H9 (cell line): ENCODE measurements at regions not wholly inside any gene's neighbourhood (a gene's known extent, or its start where the extent isn't known, plus 50 kb on each side); places are given as distances from the start of the nearest gene placed in this dataset.

Experiments
- DNase-seq: peaks from one replicate; pipeline ENCODE4 v3.0.0-alpha.2; 2017
- H2AFZ ChIP-seq: one replicate; pipeline ENCODE4 v1.6.1; 2013; ENCODE audit warnings: mild to moderate bottlenecking, low read length, control low read depth, moderate library complexity
- H2AK5ac ChIP-seq: 2 replicates; pipeline ENCODE4 v1.6.1; 2013; ENCODE audit warnings: low read length, control low read depth, mixed read lengths; ENCODE audit not compliant: insufficient read length
- H2BK120ac ChIP-seq: one replicate; pipeline ENCODE4 v1.6.1; 2013; ENCODE audit warnings: low read depth, mild to moderate bottlenecking, low read length, control low read depth, inconsistent platforms; ENCODE audit not compliant: poor library complexity, severe bottlenecking
- H2BK12ac ChIP-seq: 2 replicates; pipeline ENCODE4 v1.6.1; 2013; ENCODE audit warnings: low read length, control low read depth, mixed read lengths, low read depth; ENCODE audit not compliant: insufficient read length
- H2BK15ac ChIP-seq: 2 replicates; pipeline ENCODE4 v1.6.1; 2013; ENCODE audit warnings: low read depth, low read length, control low read depth
- H2BK20ac ChIP-seq: one replicate; pipeline ENCODE4 v1.6.1; 2013; ENCODE audit warnings: low read depth, mild to moderate bottlenecking, low read length, control low read depth, inconsistent platforms; ENCODE audit not compliant: poor library complexity, severe bottlenecking
- H2BK5ac ChIP-seq: 2 replicates; pipeline ENCODE4 v1.6.1; 2013; ENCODE audit warnings: low read length, control low read depth, mixed read lengths; ENCODE audit not compliant: insufficient read length
- H3K14ac ChIP-seq: 2 replicates; pipeline ENCODE4 v1.6.1; 2013; ENCODE audit warnings: low read length, control low read depth; ENCODE audit not compliant: insufficient read depth
- H3K18ac ChIP-seq: 2 replicates; pipeline ENCODE4 v1.6.1; 2013; ENCODE audit warnings: low read depth, mild to moderate bottlenecking, mixed read lengths, low read length, control low read depth; ENCODE audit not compliant: insufficient read length
- H3K23ac ChIP-seq: 2 replicates; pipeline ENCODE4 v1.6.1; 2013; ENCODE audit warnings: low read length, control low read depth, mixed read lengths, low read depth; ENCODE audit not compliant: insufficient read length
- H3K23me2 ChIP-seq: 2 replicates; pipeline ENCODE4 v1.6.1; 2013; ENCODE audit warnings: low read depth, mild to moderate bottlenecking, mixed read lengths, low read length, control low read depth; ENCODE audit not compliant: insufficient read length, poor library complexity, severe bottlenecking
- H3K27ac ChIP-seq: 2 replicates; pipeline ENCODE4 v1.5.1; 2013; ENCODE audit warnings: low read length, control low read depth, mixed read lengths, low read depth; ENCODE audit not compliant: insufficient read length
- H3K27me3 ChIP-seq: 2 replicates; pipeline ENCODE4 v1.6.1; 2013; ENCODE audit warnings: low read length, control low read depth, inconsistent platforms; ENCODE audit not compliant: insufficient read depth
- H3K4ac ChIP-seq: 2 replicates; pipeline ENCODE4 v1.6.1; 2013; ENCODE audit warnings: low read depth, mild to moderate bottlenecking, control low read depth, inconsistent platforms, low read length, moderate library complexity
- H3K4me1 ChIP-seq: 2 replicates; pipeline ENCODE4 v1.6.1; 2013; ENCODE audit warnings: low read length, control low read depth, inconsistent platforms; ENCODE audit not compliant: insufficient read depth
- H3K4me2 ChIP-seq: 2 replicates; pipeline ENCODE4 v1.6.1; 2013; ENCODE audit warnings: low read length, control low read depth, mixed read lengths; ENCODE audit not compliant: insufficient read length, insufficient read depth
- H3K56ac ChIP-seq: 2 replicates; pipeline ENCODE4 v1.6.1; 2013; ENCODE audit warnings: low read depth, mild to moderate bottlenecking, mixed read lengths, low read length, control low read depth; ENCODE audit not compliant: insufficient read length
- H3K79me1 ChIP-seq: 2 replicates; pipeline ENCODE4 v1.6.1; 2013; ENCODE audit warnings: low read depth, mild to moderate bottlenecking, moderate library complexity, low read length, control low read depth, inconsistent platforms; ENCODE audit not compliant: insufficient read depth, poor library complexity, severe bottlenecking
- H3K79me2 ChIP-seq: 2 replicates; pipeline ENCODE4 v1.6.1; 2013; ENCODE audit warnings: low read length, control low read depth, inconsistent platforms; ENCODE audit not compliant: insufficient read depth
- H3K9ac ChIP-seq: 2 replicates; pipeline ENCODE4 v1.6.1; 2013; ENCODE audit warnings: low read length, control low read depth, mixed read lengths; ENCODE audit not compliant: insufficient read length; ENCODE audit errors: extremely low read depth
- H3K9me3 ChIP-seq: one replicate; pipeline ENCODE4 v1.6.1; 2013; ENCODE audit warnings: low read depth, low read length, inconsistent platforms; ENCODE audit not compliant: control insufficient read depth
- H3T11ph ChIP-seq: one replicate; pipeline ENCODE4 v1.6.1; 2013; ENCODE audit warnings: mild to moderate bottlenecking, low read length, control low read depth, inconsistent platforms
- H4K20me1 ChIP-seq: one replicate; pipeline ENCODE4 v1.6.1; 2013; ENCODE audit not compliant: control insufficient read depth, insufficient read length, insufficient read depth
- H4K5ac ChIP-seq: 2 replicates; pipeline ENCODE4 v1.6.1; 2013; ENCODE audit warnings: low read depth, mild to moderate bottlenecking, mixed read lengths, low read length, control low read depth; ENCODE audit not compliant: insufficient read length
- H4K8ac ChIP-seq: replicated peaks from 2 replicates; pipeline ENCODE4 v1.6.1; 2013; ENCODE audit warnings: low read length, control low read depth, mixed read lengths, low read depth; ENCODE audit not compliant: insufficient read length
- H4K91ac ChIP-seq: 2 replicates; pipeline ENCODE4 v1.6.1; 2013; ENCODE audit warnings: low read depth, mild to moderate bottlenecking, moderate library complexity, mixed read lengths, low read length, control low read depth; ENCODE audit not compliant: insufficient read length
- H3K27ac Mint-ChIP-seq, 3 experiments: 2 replicates in 2 of 3; 3 replicates in 1 of 3; pipeline ENCODE4 v1.8.0; 2020 to 2021; ENCODE audit warnings: mixed read lengths in 3 of 3, mild to moderate bottlenecking in 1 of 3, moderate library complexity in 1 of 3
- H3K27me3 Mint-ChIP-seq: 2 replicates; pipeline ENCODE4 v1.8.0; 2021; ENCODE audit warnings: low read depth, mild to moderate bottlenecking, moderate library complexity, mixed read lengths
- H3K36me3 Mint-ChIP-seq, 3 experiments: 2 replicates in 2 of 3; 3 replicates in 1 of 3; pipeline ENCODE4 v1.8.0; 2020 to 2021; ENCODE audit warnings: low read depth in 3 of 3, mixed read lengths in 3 of 3; ENCODE audit not compliant: insufficient read depth in 1 of 3
- H3K4me1 Mint-ChIP-seq, 2 experiments: 2 replicates each; pipeline ENCODE4 v1.8.0; 2020; ENCODE audit warnings: mixed read lengths in 2 of 2
- H3K4me3 Mint-ChIP-seq, 2 experiments: 2 replicates in 1 of 2; 3 replicates in 1 of 2; pipeline ENCODE4 v1.8.0; 2020 to 2021; ENCODE audit warnings: mild to moderate bottlenecking in 2 of 2, mixed read lengths in 2 of 2, moderate library complexity in 1 of 2
- H3K9me3 Mint-ChIP-seq, 2 experiments: 2 replicates in 1 of 2; 3 replicates in 1 of 2; pipeline ENCODE4 v1.8.0; 2020; ENCODE audit warnings: mild to moderate bottlenecking in 2 of 2, mixed read lengths in 2 of 2, moderate library complexity in 1 of 2
- WGBS: extraction: QIAGEN DNeasy Blood & Tissue Kit; methylation state at CpG from one replicate; pipeline ENCODE4 v1.1.7; 2013; ENCODE audit warnings: missing lambda C conversion rate, low lambda C conversion rate, mixed read lengths; ENCODE audit not compliant: insufficient read length; ENCODE audit errors: extremely low coverage; 5-methylcytosine and 5-hydroxymethylcytosine counted together
- TF ChIP-seq, protein P1 (sequence below): fragments of 200-600 bp; sonication (generic); conservative IDR thresholded peaks from 3 replicates; pipeline ENCODE4 v1.8.0; 2021; ENCODE audit warnings: antibody characterized with exemption, mild to moderate bottlenecking

DNA sequence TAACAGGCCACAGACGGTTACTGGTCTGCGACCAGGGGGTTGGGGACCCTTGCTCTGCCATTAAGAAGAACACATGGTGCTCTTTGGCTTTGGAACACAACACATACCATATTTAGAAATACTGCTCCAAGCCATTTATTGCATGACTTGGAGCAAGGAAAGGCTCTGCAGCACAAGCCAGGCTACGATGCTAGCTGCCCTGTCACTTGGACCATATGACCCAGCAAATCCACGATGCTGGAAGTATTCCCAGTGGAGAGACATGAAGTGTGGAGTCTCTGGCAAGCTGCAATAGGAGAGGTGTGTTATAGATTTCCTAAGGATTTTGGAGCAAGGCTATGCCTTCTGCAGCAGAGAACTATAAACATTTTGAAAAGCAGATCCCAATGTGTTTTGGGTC, 171.2 kb downstream of the HAUS1 start:
- Histone ChIP-seq H3K79me2 (no peaks in the 10 kb centered on the region; the same call in 1 of the 2 replicates), H2BK12ac (no peak overlapping the region), H4K5ac (no peak overlapping the region), H4K8ac (no peak overlapping the region), H2BK15ac (no peak overlapping the region), H3K4me1 (peaks cover 10% of the 10 kb centered on the region; the same call in 1 of the 2 replicates), H3K9ac (no peak overlapping the region), H3K56ac (no peak overlapping the region), H3T11ph (no peak overlapping the region), H3K9me3 (no peaks in the 10 kb centered on the region), H3K23ac (no peak overlapping the region), H4K91ac (no peak overlapping the region), H2AK5ac (no peak overlapping the region), H3K27ac (no peak overlapping the region), H2BK20ac (no peak overlapping the region), H2BK120ac (no peak overlapping the region), H3K18ac (no peak overlapping the region), H3K79me1 (no peaks in the 10 kb centered on the region), H3K14ac (no peak overlapping the region), H3K23me2 (no peaks in the 10 kb centered on the region), H3K4me2 (no peak overlapping the region), H3K27me3 (no peaks in the 10 kb centered on the region), H4K20me1 (no peaks in the 10 kb centered on the region), H3K4ac (no peak overlapping the region), H2AFZ (no peak overlapping the region), H2BK5ac (no peak overlapping the region)
- Mint-ChIP-seq H3K4me1 (peaks cover 29 to 32% of the 10 kb centered on the region in 2 experiments), H3K27ac (no peak overlapping the region), H3K36me3 (no peaks in the 10 kb centered on the region), H3K4me3 (no peak overlapping the region), H3K9me3 (no peaks in the 10 kb centered on the region), H3K27me3 (no peaks in the 10 kb centered on the region)
- TF ChIP-seq, protein P1, sequence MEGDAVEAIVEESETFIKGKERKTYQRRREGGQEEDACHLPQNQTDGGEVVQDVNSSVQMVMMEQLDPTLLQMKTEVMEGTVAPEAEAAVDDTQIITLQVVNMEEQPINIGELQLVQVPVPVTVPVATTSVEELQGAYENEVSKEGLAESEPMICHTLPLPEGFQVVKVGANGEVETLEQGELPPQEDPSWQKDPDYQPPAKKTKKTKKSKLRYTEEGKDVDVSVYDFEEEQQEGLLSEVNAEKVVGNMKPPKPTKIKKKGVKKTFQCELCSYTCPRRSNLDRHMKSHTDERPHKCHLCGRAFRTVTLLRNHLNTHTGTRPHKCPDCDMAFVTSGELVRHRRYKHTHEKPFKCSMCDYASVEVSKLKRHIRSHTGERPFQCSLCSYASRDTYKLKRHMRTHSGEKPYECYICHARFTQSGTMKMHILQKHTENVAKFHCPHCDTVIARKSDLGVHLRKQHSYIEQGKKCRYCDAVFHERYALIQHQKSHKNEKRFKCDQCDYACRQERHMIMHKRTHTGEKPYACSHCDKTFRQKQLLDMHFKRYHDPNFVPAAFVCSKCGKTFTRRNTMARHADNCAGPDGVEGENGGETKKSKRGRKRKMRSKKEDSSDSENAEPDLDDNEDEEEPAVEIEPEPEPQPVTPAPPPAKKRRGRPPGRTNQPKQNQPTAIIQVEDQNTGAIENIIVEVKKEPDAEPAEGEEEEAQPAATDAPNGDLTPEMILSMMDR, result no peak
- DNase-seq, result no peak
- WGBS, result no CpG with 5 or more reads among the region's 4 CpGs
